Hematopoietic multipotent progenitor cell treated with erythropoietin and hydrocortisone succinate and interleukin-3 and kit ligand, for 17 days (in vitro differentiated cells): ENCODE measurements at regions not wholly inside any gene's neighbourhood (a gene's known extent, or its start where the extent isn't known, plus 50 kb on each side); places are given as distances from the start of the nearest gene placed in this dataset.

Experiments used
- DNase-seq: peaks from one replicate; pipeline ENCODE4 v3.0.0-alpha.2; 2015; ENCODE audit warnings: low spot score

DNA sequence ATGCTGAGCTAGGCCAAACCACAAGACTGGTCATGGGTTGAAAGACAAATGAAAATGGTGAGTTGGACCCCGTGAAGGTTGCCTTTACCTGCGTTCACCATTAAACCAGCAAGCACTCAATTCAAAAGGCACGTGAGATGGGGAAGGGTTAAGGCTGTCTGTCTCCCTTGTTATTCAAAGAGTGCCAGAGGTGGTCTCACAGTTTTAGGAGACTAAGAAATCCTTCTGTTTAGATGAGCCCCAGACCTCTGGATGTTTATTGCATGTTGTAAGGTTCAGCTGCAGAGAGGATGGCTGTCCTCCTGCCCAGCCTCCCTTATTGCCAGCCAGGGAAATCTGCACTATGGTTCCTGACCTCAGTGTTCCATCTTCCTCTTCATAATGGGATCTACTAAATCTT lies 498.0 kb upstream of the CELF2 start:
- no peak for DNase-seq

- DNase-seq, result no peak
Observed at GRCh38 chr10:10520491-10521385, 496.9 kb upstream of the CELF2 start.

DNA sequence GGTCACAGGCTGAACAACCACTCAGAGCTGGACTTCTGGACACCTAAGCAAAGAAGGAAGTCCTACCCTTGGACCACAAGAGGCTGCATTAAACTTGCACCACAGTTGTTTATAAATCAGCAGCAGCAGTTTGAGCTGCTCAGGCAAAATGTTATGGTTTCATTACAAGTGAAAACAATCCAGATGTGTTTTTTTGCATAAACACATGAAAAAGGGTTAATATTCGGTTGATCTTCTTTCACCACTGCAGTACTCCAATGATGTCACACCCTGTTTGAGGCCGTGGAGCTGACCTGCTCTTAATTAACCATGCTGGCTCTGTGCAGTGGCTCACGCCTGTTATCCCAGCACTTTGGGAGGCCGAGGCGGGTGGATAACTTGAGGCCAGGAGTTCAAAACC lies 490.8 kb upstream of the CELF2 start:
- no peak for DNase-seq

GRCh38 chr10:10527861-10528562 lies 489.7 kb upstream of the CELF2 start:
- DNase-seq, result no peak

DNA sequence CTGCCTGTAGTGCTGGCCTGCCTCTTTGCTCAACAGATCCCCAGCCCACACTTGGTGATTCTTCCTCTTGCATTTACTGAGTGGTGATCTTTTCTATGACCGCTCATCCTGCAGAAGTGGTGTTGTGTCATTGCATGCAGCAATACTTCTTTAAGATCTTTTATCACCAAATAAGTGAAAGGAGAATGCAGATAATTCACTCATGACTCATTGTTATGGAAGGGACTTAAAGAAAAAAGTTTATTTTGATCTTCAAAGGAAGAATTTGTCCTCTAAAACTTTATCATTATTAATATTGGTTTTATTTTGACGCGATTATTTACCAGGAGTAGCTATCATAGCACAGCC lies 489.1 kb upstream of the CELF2 start:
- no peak for DNase-seq

DNA sequence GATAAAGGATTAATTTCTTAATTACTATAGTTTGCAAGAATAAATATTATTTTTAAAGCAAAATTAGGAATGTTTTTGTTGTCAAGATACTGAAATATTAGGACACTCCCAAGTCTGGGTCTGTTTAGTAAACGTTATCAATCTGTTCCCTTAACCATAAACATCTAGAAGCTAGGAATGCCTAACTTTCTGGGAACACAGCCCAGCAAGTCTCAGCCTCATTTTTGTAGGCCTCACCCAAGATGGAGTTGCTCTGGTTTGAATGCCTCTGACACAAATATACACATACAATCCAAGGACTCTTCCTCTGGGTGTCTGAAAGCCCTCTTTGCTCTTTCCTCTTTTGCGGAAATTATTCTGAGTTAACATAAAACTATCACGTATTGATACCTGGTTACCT lies 487.4 kb upstream of the CELF2 start:
- no peak for DNase-seq

DNA sequence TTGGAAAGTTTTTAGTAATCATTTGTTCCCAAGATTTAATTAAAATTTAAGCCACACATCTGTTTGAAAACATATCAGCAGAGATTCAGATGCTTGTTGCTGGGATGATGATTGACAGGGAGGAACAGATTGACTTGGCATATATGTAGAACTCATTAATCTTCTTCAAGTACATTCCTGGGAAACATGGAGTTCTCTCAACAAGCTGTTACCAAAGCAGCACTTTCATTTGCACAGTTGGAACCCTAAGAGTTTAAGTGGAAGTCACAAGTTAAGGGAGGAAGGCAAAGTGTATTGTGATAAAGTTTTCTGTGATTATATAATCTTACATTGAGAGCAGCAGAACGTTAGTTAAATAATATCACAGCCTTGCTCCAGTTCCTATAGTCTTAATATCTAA lies 485.4 kb upstream of the CELF2 start:
- no peak for DNase-seq

GRCh38 chr10:10532826-10533225 lies 484.8 kb upstream of the CELF2 start:
- DNase-seq, result no peak

DNA sequence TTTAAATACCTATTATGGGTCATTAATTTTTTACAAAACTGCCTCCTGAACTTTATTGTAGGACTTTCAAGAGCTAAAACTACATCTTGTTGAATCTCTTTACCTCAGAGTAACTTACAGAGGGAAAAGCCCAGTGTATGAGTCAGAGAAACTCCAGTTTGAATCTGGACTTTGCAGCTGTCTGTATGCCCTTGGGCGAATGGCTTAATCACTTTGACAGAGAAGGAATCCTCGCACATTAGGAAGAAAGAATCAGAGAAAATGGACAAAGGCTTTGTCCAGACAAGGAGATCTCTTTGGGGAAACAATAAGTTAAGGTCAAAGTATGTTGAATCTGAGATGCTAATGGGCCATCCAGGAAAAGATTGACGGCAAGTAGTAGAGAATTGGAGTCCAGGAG lies 484.2 kb upstream of the CELF2 start:
- DNase-seq, result no peak

DNA sequence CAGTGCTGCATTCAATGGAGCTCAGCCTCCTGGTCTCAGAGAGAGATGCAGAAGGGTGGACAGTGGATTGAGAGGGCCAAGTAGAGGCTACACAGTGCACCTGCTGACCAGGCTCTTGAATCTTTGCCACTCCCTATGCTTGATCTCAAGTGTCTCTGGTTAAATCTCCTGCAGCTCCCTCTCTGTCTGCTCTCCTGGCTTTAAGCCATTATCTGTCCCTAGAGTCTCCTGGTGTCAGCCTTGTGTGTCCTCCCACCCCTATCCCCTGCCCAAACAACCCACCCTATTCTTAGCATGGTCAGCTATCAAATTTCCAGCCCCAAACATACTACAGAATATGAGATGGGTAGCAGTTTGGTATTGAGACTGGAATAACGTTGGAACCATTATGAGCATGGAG lies 479.3 kb upstream of the CELF2 start:
- no peak for DNase-seq

- DNase-seq, result no peak
Observed at GRCh38 chr10:10540398-10540797, 477.3 kb upstream of the CELF2 start.

GRCh38 chr10:10542477-10542876 lies 475.2 kb upstream of the CELF2 start:
- no peak for DNase-seq

GRCh38 chr10:10544890-10545289 lies 472.8 kb upstream of the CELF2 start:
- DNase-seq, result no peak

DNA sequence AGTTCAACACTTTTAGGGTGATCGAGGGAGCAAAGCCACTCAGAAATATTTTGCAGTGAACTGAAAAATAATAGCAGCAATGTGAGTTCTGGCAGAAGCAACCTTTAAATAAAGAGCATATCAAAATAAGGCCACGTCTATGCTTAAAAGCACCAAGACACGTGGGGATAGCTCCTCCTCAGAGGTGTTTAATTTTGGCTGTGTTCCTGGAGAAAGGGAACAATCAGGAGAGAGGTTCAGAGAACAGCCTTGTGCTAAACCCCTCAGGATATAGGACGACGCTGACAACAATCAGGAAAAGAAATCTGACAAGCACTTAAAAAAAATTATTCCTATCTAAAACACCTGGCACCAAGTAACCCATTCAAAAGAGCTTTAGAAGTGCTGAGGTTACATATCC lies 471.9 kb upstream of the CELF2 start:
- no peak for DNase-seq

- DNase-seq, result no peak
Observed at GRCh38 chr10:10551596-10552301, 465.9 kb upstream of the CELF2 start.

DNA sequence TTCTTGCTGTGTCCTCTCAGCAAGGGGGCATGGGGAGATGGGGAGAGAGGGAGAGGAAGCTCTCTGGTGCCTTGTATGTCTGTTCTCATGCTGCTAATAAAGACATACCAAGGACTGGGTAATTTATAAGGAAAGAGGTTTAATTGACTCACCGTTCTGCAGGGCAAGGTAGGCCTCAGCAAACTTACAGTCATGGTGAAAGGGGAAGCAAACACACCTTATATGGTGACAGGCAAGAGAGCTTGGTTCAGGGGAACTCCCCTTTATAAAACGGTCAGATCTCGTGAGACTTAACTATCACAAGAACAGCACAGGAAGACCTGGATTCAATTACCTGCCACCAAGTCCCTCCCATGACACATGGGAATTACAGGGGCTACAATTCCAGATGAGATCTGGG lies 464.7 kb upstream of the CELF2 start:
- no peak for DNase-seq

DNA sequence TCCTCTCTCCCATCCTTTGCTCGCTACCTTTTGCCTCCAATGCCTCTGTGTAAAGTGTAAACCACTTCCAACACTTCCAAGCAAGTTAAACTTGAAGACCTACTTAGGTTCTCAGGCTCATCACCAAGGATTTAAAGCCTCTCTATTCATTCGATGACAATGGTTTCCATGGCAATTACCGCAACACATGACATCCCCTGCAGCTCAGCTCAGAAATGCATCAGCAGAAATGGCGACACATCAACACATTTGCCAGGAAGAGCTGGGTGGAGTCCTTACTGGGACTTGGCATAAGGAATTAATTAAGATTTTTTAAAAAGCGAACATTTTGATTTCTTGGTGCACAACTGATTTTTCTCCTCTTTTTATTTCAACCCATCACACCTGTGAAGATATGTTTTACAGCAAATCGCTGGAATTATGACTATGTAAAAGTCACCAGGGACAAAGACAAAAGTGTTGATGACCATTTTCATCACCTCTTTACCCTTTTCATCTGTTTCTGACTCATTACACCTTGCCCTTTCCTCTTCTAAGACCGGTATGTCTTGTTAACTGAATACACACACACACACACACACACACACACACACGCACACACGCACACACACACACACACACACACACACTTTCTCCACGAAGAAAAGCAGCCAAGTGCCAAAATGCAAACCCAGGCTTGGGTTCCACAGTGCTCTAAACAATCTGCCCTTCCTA lies 453.4 kb upstream of the CELF2 start:
- no peak for DNase-seq

DNA sequence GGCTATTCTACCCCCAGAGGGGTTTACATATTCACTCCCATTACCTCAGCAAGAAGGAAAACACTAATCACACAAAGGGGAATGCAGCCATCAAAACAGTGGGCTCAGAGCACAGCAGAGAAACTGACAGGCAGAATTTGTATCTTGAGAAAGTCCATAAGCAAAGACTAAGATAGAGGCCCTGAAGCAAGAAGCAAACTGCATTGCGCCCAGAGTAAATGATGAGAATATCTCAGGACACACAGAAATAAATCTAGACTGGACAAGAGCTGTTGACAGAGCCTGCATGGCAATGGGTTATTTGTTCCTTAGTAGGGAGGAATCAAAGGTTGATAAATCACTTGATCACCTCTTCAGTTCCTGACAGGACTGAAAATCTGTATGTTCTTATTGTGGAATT lies 440.7 kb upstream of the CELF2 start:
- no peak for DNase-seq

- no peak for DNase-seq
Observed at GRCh38 chr10:10579709-10580108, 438.0 kb upstream of the CELF2 start.

DNA sequence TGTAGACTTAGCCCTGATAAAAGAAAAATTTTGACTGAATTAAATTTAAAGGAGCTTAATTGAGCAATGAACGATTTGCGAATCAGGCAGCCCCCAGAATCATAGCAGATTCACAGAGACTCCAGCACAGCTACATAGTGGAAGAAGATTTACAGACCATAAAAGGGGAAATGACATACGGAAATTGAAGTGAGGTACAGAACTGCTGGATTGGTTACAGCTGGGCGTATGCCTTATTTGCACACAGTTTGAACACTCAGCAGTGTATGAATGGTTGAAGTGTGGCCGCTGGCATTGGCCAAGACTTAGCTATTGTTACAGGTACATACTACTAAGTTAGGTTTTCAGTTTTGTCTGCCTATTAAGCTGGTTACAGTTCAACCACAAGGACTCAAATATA lies 433.5 kb upstream of the CELF2 start:
- DNase-seq, result no peak

GRCh38 chr10:10587744-10588393 lies 429.8 kb upstream of the CELF2 start:
- no peak for DNase-seq
